ENCODE measurements at regions not wholly inside any gene's neighbourhood (a gene's known extent, or its start where the extent isn't known, plus 50 kb on each side); places are given as distances from the start of the nearest gene placed in this dataset.

GRCh38 chr2:40551081-40551480 is 99.2 kb upstream of the SLC8A1 start:
- no peaks in the 10 kb centered on the region for H3K4me1 ChIP-seq
- DNase-seq (ENCODE audit: low read depth in 1 of 2, low spot score in 1 of 2) (no peak), FAIRE-seq (no peak), ATAC-seq (no peak)
- no peak overlapping the region for H3K27ac ChIP-seq
- H3K4me3 ChIP-seq, result no peak overlapping the region
- TF ChIP-seq RNF2 (IDR thresholded peaks at IDR 0.05; ENCODE audit: borderline replicate concordance, low read depth) (no peak), EP300 (IDR thresholded peaks at IDR 0.05) (no peak), MAZ (IDR thresholded peaks at IDR 0.05; ENCODE audit: borderline replicate concordance, low read depth, low read length) (no peak), FOXS1 (CRISPR knock-in tag; IDR thresholded peaks at IDR 0.05) (no peak), NR3C1 (IDR thresholded peaks at IDR 0.05) (no peak), RAD21 (conservative IDR thresholded peaks at IDR 0.05 in 1 of 2, IDR thresholded peaks at IDR 0.05 in 1 of 2) (no peak), CHD4 (IDR thresholded peaks at IDR 0.05; ENCODE audit: borderline replicate concordance) (no peak), E2F6 (IDR thresholded peaks at IDR 0.05; ENCODE audit: borderline replicate concordance, low read depth) (no peak), EHF (CRISPR knock-in tag; IDR thresholded peaks at IDR 0.05) (no peak), PHF8 (IDR thresholded peaks at IDR 0.05; ENCODE audit: borderline replicate concordance, low read depth) (no peak), BCL3 (IDR thresholded peaks at IDR 0.05) (no peak), RARB (CRISPR knock-in tag; IDR thresholded peaks at IDR 0.05) (no peak), HDAC2 (IDR thresholded peaks at IDR 0.05) (no peak), RCOR1 (IDR thresholded peaks at IDR 0.05; ENCODE audit: low read depth, low read length) (no peak), JUNB (IDR thresholded peaks at IDR 0.05) (no peak), BHLHE40 (IDR thresholded peaks at IDR 0.05; ENCODE audit: low read depth, low read length) (no peak), SREBF2 (IDR thresholded peaks at IDR 0.05) (no peak), MAX (IDR thresholded peaks at IDR 0.05) (no peak)
- POLR2A ChIA-PET, result no interaction called here
- CTCF ChIA-PET, result interaction anchor here (0.6 to 2.0 kb wide), 4 partner anchors 15 to 338 kb away, joined by 3 to 6 read pairs (median 3); no protein-coding TSS in a partner anchor
- no peak overlapping the region for H3K4me2 ChIP-seq
- 59% methylated on average over 3 of the region's 3 CpGs for WGBS (ENCODE audit: missing lambda C conversion rate)
- H3K9me3 ChIP-seq, result no peaks in the 10 kb centered on the region

- FAIRE-seq (peak; percentile 61), DNase-seq (ENCODE audit: low read depth in 1 of 2, low spot score in 1 of 2) (peak; percentile 6 to 67), ATAC-seq (peak; percentile 75 to 95; a peak in 5 of 6 replicates)
- ChIA-PET CTCF (interaction anchor here (0.6 to 5.3 kb wide), 42 partner anchors 9 to 873 kb away, joined by 3 to 38 read pairs (median 4); no protein-coding TSS in a partner anchor), POLR2A (no interaction called here)
- no peak for TF ChIP-seq MAZ (IDR thresholded peaks at IDR 0.05; ENCODE audit: borderline replicate concordance, low read depth, low read length)
- peak; percentile 89 for TF ChIP-seq SMC3 (IDR thresholded peaks at IDR 0.05)
- TF ChIP-seq CTCF (IDR thresholded peaks at IDR 0.05), result peak; percentile 88
- TF ChIP-seq ESRRA (IDR thresholded peaks at IDR 0.05; ENCODE audit: borderline replicate concordance, low read length), result no peak
- no peak for TF ChIP-seq CHD2 (IDR thresholded peaks at IDR 0.05; ENCODE audit: low read length, partially characterized antibody)
- no peak for TF ChIP-seq HES2 (IDR thresholded peaks at IDR 0.05)
- TF ChIP-seq ZFP36 (IDR thresholded peaks at IDR 0.05; ENCODE audit: borderline replicate concordance, partially characterized antibody), result peak; percentile 16
- peak; percentile 81 to 91 for TF ChIP-seq RAD21 (conservative IDR thresholded peaks at IDR 0.05 in 1 of 2, IDR thresholded peaks at IDR 0.05 in 1 of 2)
- WGBS (ENCODE audit: missing lambda C conversion rate), result 21% methylated on average over 5 of the region's 5 CpGs
- Histone ChIP-seq H3K27ac (no peak overlapping the region), H3K4me2 (no peak overlapping the region), H3K9me3 (no peaks in the 10 kb centered on the region), H3K4me1 (no peaks in the 10 kb centered on the region), H3K4me3 (no peak overlapping the region)
These were observed 102.9 kb upstream of the SLC8A1 start for GRCh38 chr2:40554665-40555294.

Data from A549 (cell line).